HepG2 (cell line): ENCODE measurements at regions not wholly inside any gene's neighbourhood (a gene's known extent, or its start where the extent isn't known, plus 50 kb on each side); places are given as distances from the start of the nearest gene placed in this dataset.

Experiments
- CENPBD1 ChIP-seq: sonication (generic); formaldehyde crosslinking; IDR thresholded peaks from 2 replicates; pipeline ENCODE4 v1.8.0; 2022; ENCODE audit warnings: missing genetic modification reagents, low read depth, mild to moderate bottlenecking, borderline replicate concordance
- MAFK ChIP-seq, 2 experiments: IDR thresholded peaks in 1 of 2; conservative IDR thresholded peaks in 1 of 2; 2 replicates each; pipeline ENCODE4 v1.6.1; 2011; ENCODE audit warnings: improper control_type of control experiment in 2 of 2, low read length in 2 of 2
- MEF2D ChIP-seq: sonication (generic); formaldehyde crosslinking; IDR thresholded peaks from 2 replicates; pipeline ENCODE4 v1.5.1; 2020; ENCODE audit warnings: mild to moderate bottlenecking, missing genetic modification reagents
- POGK ChIP-seq: sonication (generic); formaldehyde crosslinking; conservative IDR thresholded peaks from 2 replicates; pipeline ENCODE4 v1.8.0; 2022; ENCODE audit warnings: mild to moderate bottlenecking, moderate library complexity, missing genetic modification reagents
- ZBTB33 ChIP-seq: sonication (generic); formaldehyde crosslinking; IDR thresholded peaks from 2 replicates; pipeline ENCODE4 v1.4.0; 2020; ENCODE audit warnings: missing genetic modification reagents
- ZNF207 ChIP-seq: fragments of 450-650 bp; IDR thresholded peaks from 2 replicates; pipeline ENCODE4 v1.6.1; 2016; ENCODE audit warnings: antibody characterized with exemption, borderline replicate concordance
- ZNF24 ChIP-seq: fragments of 450-650 bp; IDR thresholded peaks from 2 replicates; pipeline ENCODE4 v1.6.1; 2017; ENCODE audit warnings: antibody characterized with exemption, mild to moderate bottlenecking
- ZNF512 ChIP-seq: sonication (generic); formaldehyde crosslinking; IDR thresholded peaks from 2 replicates; pipeline ENCODE4 v1.4.0; 2020; ENCODE audit warnings: mild to moderate bottlenecking, missing genetic modification reagents
- ZNF740 ChIP-seq: sonication (generic); formaldehyde crosslinking; IDR thresholded peaks from 2 replicates; pipeline ENCODE4 v1.4.0; 2020; ENCODE audit warnings: missing genetic modification reagents

GRCh38 chr15:67914028-67914427, 74.2 kb upstream of the RNU6-1 start:
- TF ChIP-seq ZNF740 (no peak), POGK (CRISPR knock-in tag) (no peak), ZNF24 (no peak), MEF2D (CRISPR knock-in tag) (no peak), ZNF512 (CRISPR knock-in tag) (no peak), MAFK (conservative IDR thresholded peaks at IDR 0.05 in 1 of 2, IDR thresholded peaks at IDR 0.05 in 1 of 2; ENCODE audit: low read length in 2 of 2) (no peak), ZNF207 (no peak), ZBTB33 (CRISPR knock-in tag) (no peak), CENPBD1 (CRISPR knock-in tag) (no peak)
